Duodenal mucosa (tissue), 2 donors: ENCODE measurements at regions not wholly inside any gene's neighbourhood (a gene's known extent, or its start where the extent isn't known, plus 50 kb on each side); places are given as distances from the start of the nearest gene placed in this dataset.

Source experiments
- H3K27ac ChIP-seq: one replicate; pipeline ENCODE4 v1.7.0; 2013; ENCODE audit warnings: low read depth, low read length
- H3K27me3 ChIP-seq, 2 donors: one replicate each; pipeline ENCODE4 v1.7.0; 2013; ENCODE audit warnings: low read length in 2 of 2, control low read depth in 1 of 2; ENCODE audit not compliant: insufficient read depth in 2 of 2, control insufficient read depth in 1 of 2
- H3K36me3 ChIP-seq, 2 donors: one replicate each; pipeline ENCODE4 v1.7.0; 2013; ENCODE audit warnings: low read length in 2 of 2, control low read depth in 1 of 2; ENCODE audit not compliant: insufficient read depth in 2 of 2, control insufficient read depth in 1 of 2
- H3K4me1 ChIP-seq, 2 donors: one replicate each; pipeline ENCODE4 v1.7.0; 2013; ENCODE audit warnings: low read length in 2 of 2, control low read depth in 1 of 2; ENCODE audit not compliant: insufficient read depth in 2 of 2, control insufficient read depth in 1 of 2
- H3K4me3 ChIP-seq, 2 donors: one replicate each; pipeline ENCODE4 v1.7.0; 2013; ENCODE audit warnings: low read length in 2 of 2, low read depth in 1 of 2
- H3K9ac ChIP-seq, 2 donors: one replicate each; pipeline ENCODE4 v1.7.0; 2013; ENCODE audit warnings: low read length in 2 of 2, low read depth in 1 of 2
- H3K9me3 ChIP-seq, 2 donors: one replicate each; pipeline ENCODE4 v1.7.0; 2013; ENCODE audit warnings: low read length in 2 of 2, control low read depth in 1 of 2; ENCODE audit not compliant: control insufficient read depth in 1 of 2

DNA sequence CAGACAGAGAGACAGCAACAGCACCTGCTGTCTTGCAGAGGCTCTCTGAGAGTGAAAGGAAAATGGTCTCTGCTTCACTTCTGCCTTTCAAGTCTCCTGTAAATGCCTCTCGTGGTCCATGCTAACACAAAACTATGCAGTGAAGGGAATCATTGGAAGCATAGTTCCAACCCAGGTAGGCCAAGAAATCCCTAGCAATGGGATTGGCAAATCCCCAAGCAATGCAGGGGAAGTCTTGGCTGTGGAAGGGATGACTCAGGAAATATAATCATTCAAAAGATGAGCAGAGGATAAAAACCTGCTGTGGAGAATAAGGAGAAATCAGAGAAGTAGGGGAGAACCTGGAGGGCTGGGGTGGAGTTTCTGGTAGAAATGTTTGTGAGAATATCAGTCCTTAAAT, 216.1 kb upstream of the ZBED5 start:
- no peak overlapping the region for H3K9ac ChIP-seq
- H3K4me1 ChIP-seq, result no peaks in the 10 kb centered on the region
- no peak overlapping the region for H3K4me3 ChIP-seq
- H3K27ac ChIP-seq, result no peak overlapping the region
- no peaks in the 10 kb centered on the region for H3K9me3 ChIP-seq
- H3K36me3 ChIP-seq, result no peaks in the 10 kb centered on the region
- H3K27me3 ChIP-seq, result no peaks in the 10 kb centered on the region

DNA sequence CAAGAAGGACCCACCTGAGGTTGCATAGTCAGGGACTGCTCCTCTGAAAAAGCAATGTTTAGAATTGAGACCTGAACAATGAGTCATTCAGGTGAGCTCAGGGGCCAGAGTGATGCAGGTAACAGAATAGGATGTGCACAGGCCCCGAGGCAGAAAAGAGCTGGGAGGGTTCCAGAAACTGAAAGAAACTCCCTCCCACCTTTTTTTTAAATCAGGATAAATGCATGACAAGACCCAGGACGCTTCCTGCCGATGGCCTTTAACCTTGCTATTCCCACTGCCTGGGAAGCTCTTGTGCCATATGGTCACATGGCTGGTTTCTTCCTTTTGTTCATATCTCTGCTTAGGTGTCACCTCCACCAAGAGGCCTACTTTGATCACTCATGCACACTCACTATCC, 214.2 kb upstream of the ZBED5 start:
- Histone ChIP-seq H3K27ac (no peak overlapping the region), H3K9me3 (no peaks in the 10 kb centered on the region)

DNA sequence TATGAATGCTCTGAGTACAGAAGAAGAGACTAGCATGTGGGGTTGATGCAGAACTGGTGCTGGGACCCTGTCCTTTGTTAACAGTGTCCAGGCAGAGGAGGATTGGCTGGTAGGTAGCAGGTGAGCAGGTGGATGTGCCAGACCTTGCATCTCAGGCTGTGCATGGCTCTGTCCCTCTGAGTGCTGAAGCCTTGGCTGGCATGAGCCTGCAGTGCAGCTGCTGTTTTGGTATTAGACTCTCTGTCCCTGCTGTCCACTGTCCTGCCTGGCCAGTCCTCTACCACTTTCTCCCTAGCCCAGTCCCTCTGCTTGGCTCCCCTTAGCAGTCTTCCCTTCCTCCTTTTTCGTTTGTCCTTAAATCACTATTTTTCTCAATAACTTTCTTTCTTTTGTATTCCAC, 213.6 kb upstream of the ZBED5 start:
- H3K27me3 ChIP-seq, result no peaks in the 10 kb centered on the region
- no peaks in the 10 kb centered on the region for H3K9me3 ChIP-seq
- no peaks in the 10 kb centered on the region for H3K4me1 ChIP-seq
- no peak overlapping the region for H3K4me3 ChIP-seq
- H3K9ac ChIP-seq, result no peak overlapping the region
- no peak overlapping the region for H3K27ac ChIP-seq
- no peaks in the 10 kb centered on the region for H3K36me3 ChIP-seq

More for the DNA sequence above, 214.2 kb upstream of the ZBED5 start:
- Histone ChIP-seq H3K36me3 (no peaks in the 10 kb centered on the region), H3K27me3 (no peaks in the 10 kb centered on the region), H3K4me1 (no peaks in the 10 kb centered on the region), H3K4me3 (no peak overlapping the region), H3K9ac (no peak overlapping the region)

DNA sequence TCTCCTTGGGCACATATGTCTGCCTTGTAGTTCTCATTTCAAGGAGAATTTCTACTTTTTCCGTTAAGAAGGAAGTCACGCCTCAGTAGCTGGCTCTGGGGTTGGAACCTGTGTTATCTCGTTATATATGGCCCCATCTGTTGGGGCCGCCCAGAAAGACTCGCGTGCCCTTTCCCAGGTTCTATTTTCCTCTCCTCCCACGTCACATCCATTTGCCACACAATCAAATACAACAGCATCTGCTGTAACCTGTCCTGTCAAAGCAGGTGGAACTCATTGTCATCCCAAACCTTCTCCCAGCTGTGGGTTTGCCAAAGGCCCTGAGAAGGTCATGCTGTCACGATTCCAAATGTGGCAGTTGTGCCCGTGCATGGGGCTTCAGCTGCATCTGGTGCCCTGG, 213.1 kb upstream of the ZBED5 start:
- Histone ChIP-seq H3K36me3 (no peaks in the 10 kb centered on the region), H3K4me3 (no peak overlapping the region), H3K9me3 (no peaks in the 10 kb centered on the region), H3K27ac (no peak overlapping the region), H3K27me3 (no peaks in the 10 kb centered on the region), H3K9ac (no peak overlapping the region), H3K4me1 (no peaks in the 10 kb centered on the region)

DNA sequence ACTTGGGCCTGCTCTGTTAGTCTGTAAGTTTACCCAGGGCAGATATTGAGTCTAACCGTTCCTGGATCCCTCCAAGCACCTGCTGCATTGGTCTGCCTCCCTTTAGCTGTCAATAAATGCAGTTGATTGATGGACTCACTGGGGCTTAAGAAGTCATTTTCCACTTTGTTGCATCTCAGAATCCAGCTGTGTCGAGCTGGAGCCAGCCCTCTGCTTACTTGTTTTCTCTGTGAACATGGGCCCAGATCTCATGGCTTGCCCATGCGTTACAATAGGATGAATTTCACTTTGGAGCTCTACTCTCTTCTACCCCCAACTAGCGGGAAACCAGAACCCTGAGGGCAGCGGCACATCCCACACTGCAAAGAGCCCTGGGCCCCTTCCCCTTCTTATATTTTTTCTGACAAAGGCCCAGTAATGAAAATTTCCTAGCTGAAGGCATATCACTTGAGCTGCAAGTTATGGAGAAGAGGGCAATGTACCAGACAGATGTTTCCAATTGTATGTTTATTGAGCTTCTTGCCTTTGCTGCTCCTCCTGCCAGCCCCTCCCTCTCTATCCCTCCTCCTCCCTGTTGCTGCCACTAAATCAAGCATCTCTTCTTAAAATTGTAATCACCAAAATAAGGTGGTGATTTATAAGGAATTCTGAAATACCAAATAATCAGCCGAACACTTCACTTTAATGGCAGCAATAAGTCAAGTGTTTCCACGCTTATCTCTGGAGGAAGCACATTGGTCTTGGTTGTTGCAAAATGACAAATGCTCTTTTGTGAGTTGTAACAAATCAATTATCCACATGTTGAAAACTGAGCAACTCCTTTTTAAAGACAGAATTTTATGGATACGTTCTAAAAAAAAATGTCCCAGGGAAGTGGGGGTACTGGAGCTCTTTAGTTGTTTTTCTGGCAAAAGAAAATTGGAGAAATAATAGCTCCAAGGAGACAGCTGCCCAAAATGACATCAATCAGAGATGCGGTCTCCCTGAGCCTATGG, 212.3 kb upstream of the ZBED5 start:
- Histone ChIP-seq H3K9me3 (no peaks in the 10 kb centered on the region), H3K4me1 (no peaks in the 10 kb centered on the region), H3K27ac (no peak overlapping the region), H3K9ac (no peak overlapping the region), H3K4me3 (no peak overlapping the region), H3K27me3 (no peaks in the 10 kb centered on the region), H3K36me3 (no peaks in the 10 kb centered on the region)

DNA sequence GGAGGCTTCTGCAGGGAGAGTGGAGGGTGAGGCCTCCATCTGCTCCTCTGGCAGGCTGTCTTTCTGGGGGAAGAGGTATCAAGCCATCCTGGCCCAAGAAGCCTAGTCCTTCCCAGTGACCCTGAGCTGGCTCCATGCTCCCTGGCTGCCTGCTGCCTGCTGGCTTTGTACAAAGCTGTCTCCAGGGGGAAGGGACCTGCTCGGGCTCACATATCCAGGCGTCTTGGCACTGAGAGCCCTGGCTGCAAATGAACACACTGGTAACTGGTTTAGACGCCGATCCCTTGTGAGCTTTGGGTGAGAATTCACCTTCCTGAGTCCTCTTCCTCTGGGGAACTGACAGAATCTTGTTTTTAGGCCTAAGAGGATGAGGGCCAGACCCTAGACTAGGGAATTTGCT, 210.3 kb upstream of the ZBED5 start:
- Histone ChIP-seq H3K36me3 (no peaks in the 10 kb centered on the region), H3K9me3 (no peaks in the 10 kb centered on the region), H3K4me1 (no peaks in the 10 kb centered on the region), H3K4me3 (no peak overlapping the region), H3K27me3 (no peaks in the 10 kb centered on the region), H3K9ac (no peak overlapping the region), H3K27ac (no peak overlapping the region)

DNA sequence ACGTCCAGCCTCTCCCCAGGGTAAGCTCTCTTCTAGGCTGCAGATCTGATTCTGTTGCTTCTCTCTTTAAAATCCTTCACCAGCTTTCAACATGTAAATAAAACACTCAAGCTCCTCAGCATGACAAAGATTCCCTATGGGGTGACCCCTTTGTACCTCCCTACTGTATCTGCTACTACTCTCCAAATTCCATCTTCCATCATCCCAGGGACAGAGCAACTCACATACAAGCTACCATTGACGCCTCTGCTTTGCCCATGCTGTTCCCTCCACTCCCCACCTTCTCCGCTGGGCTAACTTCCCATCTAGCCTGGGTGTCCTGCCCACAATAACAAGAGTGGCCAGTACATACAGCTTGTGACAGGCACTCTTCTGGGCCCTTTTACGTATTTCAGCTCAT, 207.5 kb upstream of the ZBED5 start:
- no peaks in the 10 kb centered on the region for H3K9me3 ChIP-seq
- no peak overlapping the region for H3K4me3 ChIP-seq
- no peaks in the 10 kb centered on the region for H3K27me3 ChIP-seq
- H3K9ac ChIP-seq, result no peak overlapping the region
- no peaks in the 10 kb centered on the region for H3K4me1 ChIP-seq
- H3K27ac ChIP-seq, result no peak overlapping the region
- no peaks in the 10 kb centered on the region for H3K36me3 ChIP-seq

DNA sequence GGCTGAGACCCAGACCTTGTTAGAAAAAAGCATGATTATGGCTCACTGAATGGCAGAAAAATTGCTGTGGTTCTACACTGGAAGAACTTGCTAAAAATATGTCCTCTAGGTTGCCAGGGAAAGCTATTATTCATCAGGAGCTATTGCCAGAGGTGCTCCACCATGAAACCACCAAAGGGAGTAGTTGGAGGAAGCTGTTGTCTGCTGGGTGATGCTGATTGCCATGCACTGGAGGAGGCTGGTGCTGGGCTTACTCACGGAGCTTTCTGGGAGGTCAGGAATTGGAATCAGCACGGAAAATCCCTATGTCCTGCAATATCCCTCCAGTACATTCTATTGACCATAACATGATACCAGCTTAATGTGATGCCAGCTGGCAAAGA, 199.6 kb upstream of the ZBED5 start:
- Histone ChIP-seq H3K27me3 (no peaks in the 10 kb centered on the region), H3K4me3 (no peak overlapping the region), H3K9me3 (peaks cover 0 to 7% of the 10 kb centered on the region in 2 donors), H3K27ac (no peak overlapping the region), H3K36me3 (no peaks in the 10 kb centered on the region), H3K4me1 (no peaks in the 10 kb centered on the region), H3K9ac (no peak overlapping the region)

DNA sequence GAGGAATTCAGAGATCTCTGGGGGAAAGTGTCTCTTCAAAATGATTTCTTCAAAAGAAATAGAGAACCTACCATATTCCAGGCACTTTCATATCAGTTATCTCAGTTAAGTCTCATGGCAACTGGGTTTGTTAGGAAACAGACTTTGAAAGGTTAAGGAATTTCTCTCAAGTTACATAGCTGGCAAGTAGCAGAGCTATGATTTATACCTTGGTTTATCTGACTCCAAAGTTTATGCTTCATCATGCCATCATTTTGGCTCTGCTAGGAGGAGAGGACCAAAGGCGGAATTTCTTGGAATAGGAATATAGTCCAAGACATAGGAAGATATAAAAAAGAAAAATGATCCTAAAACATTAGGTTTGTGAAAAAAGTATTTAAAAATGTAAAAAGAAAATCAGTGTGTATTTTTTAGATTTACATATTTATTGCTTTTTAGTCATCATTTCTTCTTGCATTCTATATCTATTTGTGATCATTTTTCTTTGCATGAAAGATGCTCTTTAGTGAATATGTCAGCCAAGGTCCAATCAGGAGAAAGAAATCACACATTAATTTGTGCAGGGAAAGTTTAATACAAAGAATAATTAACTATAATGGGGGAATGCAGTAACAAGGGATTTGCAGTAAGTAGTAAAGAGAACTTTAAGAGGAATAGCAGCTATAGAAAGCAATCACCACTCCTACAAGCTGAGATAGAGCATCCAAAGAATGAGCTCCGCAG, 199.1 kb upstream of the ZBED5 start:
- no peaks in the 10 kb centered on the region for H3K4me1 ChIP-seq

DNA sequence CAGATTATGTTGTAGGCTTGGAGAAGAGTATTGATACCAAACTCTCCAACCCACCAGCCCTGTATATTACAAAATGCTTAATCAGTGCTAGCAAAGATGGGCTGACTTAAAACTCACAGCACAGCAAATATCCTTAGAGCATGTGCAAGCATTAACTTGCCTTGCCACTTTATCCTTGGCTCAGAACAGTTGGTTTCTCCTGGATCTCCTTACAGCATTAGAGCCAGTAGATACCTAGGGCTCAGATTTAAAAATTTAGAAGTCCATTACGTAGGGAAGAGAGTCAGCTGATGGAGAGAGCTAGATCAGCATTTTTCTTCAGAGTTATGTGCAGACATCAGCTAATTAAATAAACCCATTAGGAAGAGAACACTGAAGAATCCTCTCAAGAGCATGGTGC, 198.5 kb upstream of the ZBED5 start:
- no peaks in the 10 kb centered on the region for H3K36me3 ChIP-seq
- H3K9me3 ChIP-seq, result peaks cover 0 to 7% of the 10 kb centered on the region in 2 donors
- H3K9ac ChIP-seq, result no peak overlapping the region
- no peaks in the 10 kb centered on the region for H3K27me3 ChIP-seq
- no peak overlapping the region for H3K4me3 ChIP-seq
- no peaks in the 10 kb centered on the region for H3K4me1 ChIP-seq
- H3K27ac ChIP-seq, result no peak overlapping the region

More for the DNA sequence above, 199.1 kb upstream of the ZBED5 start:
- Histone ChIP-seq H3K27ac (no peak overlapping the region), H3K9me3 (peaks cover 0 to 7% of the 10 kb centered on the region in 2 donors), H3K36me3 (no peaks in the 10 kb centered on the region), H3K4me3 (no peak overlapping the region), H3K27me3 (no peaks in the 10 kb centered on the region), H3K9ac (no peak overlapping the region)
